Neural progenitor cell (in vitro differentiated cells): ENCODE measurements at regions not wholly inside any gene's neighbourhood (a gene's known extent, or its start where the extent isn't known, plus 50 kb on each side); places are given as distances from the start of the nearest gene placed in this dataset.

Experiments used
- DNase-seq: peaks from one replicate; pipeline ENCODE4 v3.0.0-alpha.2; 2016; ENCODE audit warnings: low spot score
- H2AFZ ChIP-seq: fragments of 200-600 bp; sonication (generic); replicated peaks from 2 replicates; pipeline ENCODE4 v1.6.1; 2016; ENCODE audit warnings: antibody characterized with exemption
- H3F3A ChIP-seq: fragments of 200-600 bp; sonication (generic); 2 replicates; pipeline ENCODE4 v1.6.1; 2016; ENCODE audit warnings: antibody characterized with exemption, low read depth
- H3K27ac ChIP-seq: fragments of 200-600 bp; sonication (generic); 2 replicates; pipeline ENCODE4 v1.5.1; 2016; ENCODE audit warnings: mild to moderate bottlenecking
- H3K27me3 ChIP-seq: fragments of 200-600 bp; sonication (generic); 2 replicates; pipeline ENCODE4 v1.6.1; 2016; ENCODE audit warnings: mild to moderate bottlenecking, moderate library complexity
- H3K36me3 ChIP-seq: fragments of 200-600 bp; sonication (generic); 2 replicates; pipeline ENCODE4 v1.5.1; 2016
- H3K4me1 ChIP-seq: fragments of 200-600 bp; sonication (generic); 2 replicates; pipeline ENCODE4 v1.6.1; 2016; ENCODE audit warnings: mixed run types
- H3K4me2 ChIP-seq: fragments of 200-600 bp; sonication (generic); 2 replicates; pipeline ENCODE4 v1.6.1; 2016
- H3K4me3 ChIP-seq: fragments of 200-600 bp; sonication (generic); 2 replicates; pipeline ENCODE4 v1.5.1; 2016
- H3K79me2 ChIP-seq: fragments of 200-600 bp; sonication (generic); 2 replicates; pipeline ENCODE4 v1.6.1; 2016; ENCODE audit warnings: low read depth
- H3K9ac ChIP-seq: fragments of 200-600 bp; sonication (generic); 2 replicates; pipeline ENCODE4 v1.6.1; 2016
- H3K9me3 ChIP-seq: fragments of 200-600 bp; sonication (generic); 2 replicates; pipeline ENCODE4 v1.5.1; 2016; ENCODE audit warnings: low read depth
- H4K20me1 ChIP-seq: fragments of 200-600 bp; sonication (generic); 2 replicates; pipeline ENCODE4 v1.6.1; 2016; ENCODE audit warnings: low read depth
- H3K27ac Mint-ChIP-seq: 3 replicates; pipeline ENCODE4 v1.8.0; 2021; ENCODE audit warnings: mixed read lengths
- H3K27me3 Mint-ChIP-seq: 2 replicates; pipeline ENCODE4 v1.8.0; 2022; ENCODE audit warnings: low read depth, mild to moderate bottlenecking, inconsistent platforms, moderate library complexity, mixed read lengths; ENCODE audit not compliant: insufficient read depth
- H3K36me3 Mint-ChIP-seq: 3 replicates; pipeline ENCODE4 v1.8.0; 2021; ENCODE audit warnings: mixed read lengths
- H3K4me1 Mint-ChIP-seq: 3 replicates; pipeline ENCODE4 v1.8.0; 2021; ENCODE audit warnings: mixed read lengths
- H3K4me3 Mint-ChIP-seq: 3 replicates; pipeline ENCODE4 v1.8.0; 2021; ENCODE audit warnings: mild to moderate bottlenecking, moderate library complexity, mixed read lengths
- H3K9me3 Mint-ChIP-seq: 3 replicates; pipeline ENCODE4 v1.8.0; 2020; ENCODE audit warnings: mixed read lengths
- EZH2 ChIP-seq: fragments of 200-600 bp; sonication (generic); IDR thresholded peaks from 2 replicates; pipeline ENCODE4 v1.6.1; 2017; ENCODE audit warnings: antibody characterized with exemption, mild to moderate bottlenecking, moderate library complexity
- EZH2phosphoT487 ChIP-seq: fragments of 200-600 bp; sonication (generic); IDR thresholded peaks from 2 replicates; pipeline ENCODE4 v1.6.1; 2017; ENCODE audit warnings: antibody characterized with exemption
- TF ChIP-seq, protein P1 (sequence below): fragments of 200-600 bp; sonication (generic); IDR thresholded peaks from 2 replicates; pipeline ENCODE4 v1.5.1; 2017; ENCODE audit warnings: antibody characterized with exemption, mild to moderate bottlenecking

- Mint-ChIP-seq H3K36me3 (no peaks in the 10 kb centered on the region), H3K4me1 (no peaks in the 10 kb centered on the region), H3K27me3 (no peaks in the 10 kb centered on the region), H3K27ac (no peak overlapping the region), H3K4me3 (no peak overlapping the region), H3K9me3 (no peaks in the 10 kb centered on the region)
- Histone ChIP-seq H3K4me2 (no peak overlapping the region), H3K36me3 (no peaks in the 10 kb centered on the region), H3K4me3 (no peak overlapping the region), H3K9ac (no peak overlapping the region), H4K20me1 (no peaks in the 10 kb centered on the region), H3F3A (no peaks in the 10 kb centered on the region), H2AFZ (no peak overlapping the region), H3K4me1 (no peaks in the 10 kb centered on the region), H3K79me2 (no peaks in the 10 kb centered on the region), H3K27me3 (no peaks in the 10 kb centered on the region), H3K9me3 (no peaks in the 10 kb centered on the region), H3K27ac (no peak overlapping the region)
- TF ChIP-seq, protein P1, sequence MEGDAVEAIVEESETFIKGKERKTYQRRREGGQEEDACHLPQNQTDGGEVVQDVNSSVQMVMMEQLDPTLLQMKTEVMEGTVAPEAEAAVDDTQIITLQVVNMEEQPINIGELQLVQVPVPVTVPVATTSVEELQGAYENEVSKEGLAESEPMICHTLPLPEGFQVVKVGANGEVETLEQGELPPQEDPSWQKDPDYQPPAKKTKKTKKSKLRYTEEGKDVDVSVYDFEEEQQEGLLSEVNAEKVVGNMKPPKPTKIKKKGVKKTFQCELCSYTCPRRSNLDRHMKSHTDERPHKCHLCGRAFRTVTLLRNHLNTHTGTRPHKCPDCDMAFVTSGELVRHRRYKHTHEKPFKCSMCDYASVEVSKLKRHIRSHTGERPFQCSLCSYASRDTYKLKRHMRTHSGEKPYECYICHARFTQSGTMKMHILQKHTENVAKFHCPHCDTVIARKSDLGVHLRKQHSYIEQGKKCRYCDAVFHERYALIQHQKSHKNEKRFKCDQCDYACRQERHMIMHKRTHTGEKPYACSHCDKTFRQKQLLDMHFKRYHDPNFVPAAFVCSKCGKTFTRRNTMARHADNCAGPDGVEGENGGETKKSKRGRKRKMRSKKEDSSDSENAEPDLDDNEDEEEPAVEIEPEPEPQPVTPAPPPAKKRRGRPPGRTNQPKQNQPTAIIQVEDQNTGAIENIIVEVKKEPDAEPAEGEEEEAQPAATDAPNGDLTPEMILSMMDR: no peak
- TF ChIP-seq EZH2phosphoT487 (no peak), EZH2 (no peak)
- DNase-seq: no peak
Measured at GRCh38 chr3:80553211-80553610, 785.4 kb upstream of the ROBO1 start.

GRCh38 chr3:80550174-80550573 lies 782.4 kb upstream of the ROBO1 start:
- Mint-ChIP-seq H3K4me1 (no peaks in the 10 kb centered on the region), H3K27me3 (no peaks in the 10 kb centered on the region), H3K4me3 (no peak overlapping the region), H3K27ac (no peak overlapping the region), H3K36me3 (no peaks in the 10 kb centered on the region), H3K9me3 (no peaks in the 10 kb centered on the region)
- no peak overlapping the region for H2AFZ ChIP-seq
- H3K27ac ChIP-seq: no peak overlapping the region
- no peaks in the 10 kb centered on the region for H4K20me1 ChIP-seq
- no peaks in the 10 kb centered on the region for H3K36me3 ChIP-seq
- H3K9ac ChIP-seq: no peak overlapping the region
- H3K27me3 ChIP-seq: no peaks in the 10 kb centered on the region
- TF ChIP-seq, protein P1: no peak
- TF ChIP-seq EZH2 (no peak), EZH2phosphoT487 (no peak)
- no peak overlapping the region for H3K4me3 ChIP-seq
- no peaks in the 10 kb centered on the region for H3K4me1 ChIP-seq
- no peaks in the 10 kb centered on the region for H3K79me2 ChIP-seq
- H3K4me2 ChIP-seq: no peak overlapping the region
- no peaks in the 10 kb centered on the region for H3F3A ChIP-seq
- no peaks in the 10 kb centered on the region for H3K9me3 ChIP-seq
- no peak for DNase-seq

DNA sequence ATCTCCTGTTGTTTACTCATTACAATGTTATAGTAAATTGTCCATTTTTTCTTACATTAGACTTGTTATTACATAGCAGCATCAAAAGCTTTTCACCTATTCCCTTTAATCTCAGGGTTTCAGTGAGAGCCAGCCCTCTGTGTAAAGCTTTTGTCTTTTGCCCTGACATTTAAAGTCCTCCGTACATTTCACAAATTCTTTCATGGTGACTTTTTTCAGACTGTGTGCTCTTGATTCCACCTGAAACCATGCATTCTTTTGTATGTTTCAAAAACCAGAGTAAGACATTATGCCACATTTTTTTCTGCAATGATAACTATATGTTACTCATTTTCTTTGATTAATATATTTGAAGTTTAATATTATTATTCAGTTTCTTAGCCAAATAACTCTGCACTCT lies 781.4 kb upstream of the ROBO1 start:
- Histone ChIP-seq H3K27ac (no peak overlapping the region), H3K4me2 (no peak overlapping the region), H3K79me2 (no peaks in the 10 kb centered on the region), H3K4me3 (no peak overlapping the region), H3K27me3 (no peaks in the 10 kb centered on the region), H3K36me3 (no peaks in the 10 kb centered on the region), H2AFZ (no peak overlapping the region), H3K9ac (no peak overlapping the region), H3K4me1 (no peaks in the 10 kb centered on the region), H3K9me3 (no peaks in the 10 kb centered on the region), H3F3A (no peaks in the 10 kb centered on the region), H4K20me1 (no peaks in the 10 kb centered on the region)
- Mint-ChIP-seq H3K4me1 (no peaks in the 10 kb centered on the region), H3K4me3 (no peak overlapping the region), H3K36me3 (no peaks in the 10 kb centered on the region), H3K27ac (no peak overlapping the region), H3K27me3 (no peaks in the 10 kb centered on the region), H3K9me3 (no peaks in the 10 kb centered on the region)
- DNase-seq: no peak
- no peak for TF ChIP-seq EZH2phosphoT487
- TF ChIP-seq, protein P1: no peak
- no peak for TF ChIP-seq EZH2

DNA sequence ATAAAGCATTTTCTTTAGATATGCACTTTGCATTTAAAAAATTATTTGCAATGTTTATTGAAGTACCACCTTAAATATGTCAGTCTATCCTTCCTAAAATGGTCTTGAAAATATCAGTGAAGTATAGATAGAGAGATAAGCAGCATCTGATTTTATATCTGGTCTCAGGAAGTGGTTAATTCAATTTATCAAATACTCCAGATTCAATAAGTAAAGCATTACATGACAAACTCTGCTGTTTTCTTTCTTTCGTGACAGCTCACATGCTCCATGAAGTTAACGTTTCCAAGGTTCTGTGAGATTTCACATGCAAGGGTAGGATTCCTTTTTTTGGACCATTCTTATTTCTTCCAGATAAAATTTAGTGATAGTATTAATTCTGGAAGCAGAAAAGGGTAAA lies 775.4 kb upstream of the ROBO1 start:
- H3K27ac Mint-ChIP-seq: no peak overlapping the region
- H3K4me3 ChIP-seq: no peak overlapping the region
- no peak for DNase-seq
- no peaks in the 10 kb centered on the region for H3K79me2 ChIP-seq
- no peaks in the 10 kb centered on the region for H3K27me3 ChIP-seq
- no peaks in the 10 kb centered on the region for H3K36me3 Mint-ChIP-seq
- no peaks in the 10 kb centered on the region for H3K9me3 ChIP-seq
- H3K4me2 ChIP-seq: no peak overlapping the region
- no peak overlapping the region for H3K27ac ChIP-seq
- no peaks in the 10 kb centered on the region for H4K20me1 ChIP-seq
- TF ChIP-seq EZH2phosphoT487 (no peak), EZH2 (no peak)
- TF ChIP-seq, protein P1: no peak
- no peaks in the 10 kb centered on the region for H3K4me1 ChIP-seq
- H3K36me3 ChIP-seq: no peaks in the 10 kb centered on the region
- H3K4me3 Mint-ChIP-seq: no peak overlapping the region
- H2AFZ ChIP-seq: no peak overlapping the region
- H3K4me1 Mint-ChIP-seq: no peaks in the 10 kb centered on the region
- H3F3A ChIP-seq: no peaks in the 10 kb centered on the region
- no peaks in the 10 kb centered on the region for H3K9me3 Mint-ChIP-seq
- H3K9ac ChIP-seq: no peak overlapping the region
- H3K27me3 Mint-ChIP-seq: no peaks in the 10 kb centered on the region
